SK-N-SH treated with all-trans-retinoic acid at 6 μM for 48 hours (cell line): ENCODE measurements at regions not wholly inside any gene's neighbourhood (a gene's known extent, or its start where the extent isn't known, plus 50 kb on each side); places are given as distances from the start of the nearest gene placed in this dataset.

ENCODE experiments used
- ATAC-seq: fragments of 200-7000 bp; cut with Tn5 transposase; 3 replicates; pipeline ENCODE4 v1.9.1; 2020; ENCODE audit warnings: mild to moderate bottlenecking, moderate library complexity
- BACH2 ChIP-seq: fragments of 250-450 bp; sonication (Bioruptor Pico); IDR thresholded peaks from 2 replicates; pipeline ENCODE4 v1.9.0; 2021; ENCODE audit warnings: mild to moderate bottlenecking, borderline replicate concordance
- CSDC2 ChIP-seq: fragments of 250-450 bp; sonication (Bioruptor Pico); IDR thresholded peaks from 2 replicates; pipeline ENCODE4 v1.5.0; 2020; ENCODE audit warnings: mild to moderate bottlenecking, moderate library complexity
- ESRRG ChIP-seq: fragments of 250-450 bp; sonication (Bioruptor Pico); IDR thresholded peaks from 2 replicates; pipeline ENCODE4 v1.6.1; 2021; ENCODE audit warnings: mild to moderate bottlenecking
- ISL1 ChIP-seq: fragments of 250-450 bp; sonication (Bioruptor Pico); IDR thresholded peaks from 2 replicates; pipeline ENCODE4 v2.1.2; 2022; ENCODE audit warnings: mild to moderate bottlenecking, moderate library complexity
- OSR1 ChIP-seq: fragments of 250-450 bp; sonication (Bioruptor Pico); IDR thresholded peaks from 2 replicates; pipeline ENCODE4 v1.8.0; 2022; ENCODE audit warnings: moderate library complexity, mild to moderate bottlenecking, inconsistent platforms
- PPARA ChIP-seq: fragments of 250-450 bp; sonication (Bioruptor Pico); IDR thresholded peaks from 2 replicates; pipeline ENCODE4 v1.5.0; 2020; ENCODE audit warnings: mild to moderate bottlenecking, borderline replicate concordance
- SNAI2 ChIP-seq: fragments of 250-450 bp; sonication (Bioruptor Pico); IDR thresholded peaks from 2 replicates; pipeline ENCODE4 v1.5.0; 2020; ENCODE audit warnings: mild to moderate bottlenecking, moderate library complexity
- TCF4 ChIP-seq: fragments of 250-450 bp; sonication (Bioruptor Pico); IDR thresholded peaks from 2 replicates; pipeline ENCODE4 v1.8.0; 2021; ENCODE audit warnings: mild to moderate bottlenecking, moderate library complexity, borderline replicate concordance
- TOX ChIP-seq: fragments of 250-450 bp; sonication (Bioruptor Pico); IDR thresholded peaks from 2 replicates; pipeline ENCODE4 v1.8.0; 2021; ENCODE audit warnings: mild to moderate bottlenecking, moderate library complexity, borderline replicate concordance
- ZC3H10 ChIP-seq: fragments of 250-450 bp; sonication (Bioruptor Pico); IDR thresholded peaks from 2 replicates; pipeline ENCODE4 v1.5.1; 2021; ENCODE audit warnings: mild to moderate bottlenecking, moderate library complexity
- ZFP3 ChIP-seq: fragments of 250-450 bp; sonication (Bioruptor Pico); IDR thresholded peaks from 2 replicates; pipeline ENCODE4 v1.5.0; 2020; ENCODE audit warnings: mild to moderate bottlenecking, moderate library complexity
- ZNF565 ChIP-seq: fragments of 450-650 bp; formaldehyde crosslinking; conservative IDR thresholded peaks from 2 replicates; pipeline ENCODE4 v1.5.0; 2020; ENCODE audit warnings: low read depth, mild to moderate bottlenecking, moderate library complexity
- ZNF70 ChIP-seq: fragments of 450-650 bp; formaldehyde crosslinking; IDR thresholded peaks from 2 replicates; pipeline ENCODE4 v1.5.0; 2020; ENCODE audit warnings: mild to moderate bottlenecking, moderate library complexity
- ZNF8 ChIP-seq: fragments of 450-650 bp; formaldehyde crosslinking; IDR thresholded peaks from 2 replicates; pipeline ENCODE4 v1.5.0; 2020; ENCODE audit warnings: mild to moderate bottlenecking, moderate library complexity
- TF ChIP-seq, protein P1 (sequence below): fragments of 250-450 bp; sonication (Bioruptor Pico); IDR thresholded peaks from 2 replicates; pipeline ENCODE4 v1.5.0; 2020; ENCODE audit warnings: mild to moderate bottlenecking, moderate library complexity
- TF ChIP-seq, protein P2 (sequence below): fragments of 250-450 bp; sonication (Bioruptor Pico); IDR thresholded peaks from 2 replicates; pipeline ENCODE4 v1.8.0; 2020; ENCODE audit warnings: mild to moderate bottlenecking, moderate library complexity, borderline replicate concordance
- TF ChIP-seq, protein P3 (sequence below): fragments of 250-450 bp; sonication (Bioruptor Pico); IDR thresholded peaks from 2 replicates; pipeline ENCODE4 v1.5.1; 2020; ENCODE audit warnings: low read depth, mild to moderate bottlenecking, moderate library complexity
- TF ChIP-seq, protein P4 (sequence below): fragments of 250-450 bp; sonication (Bioruptor Pico); IDR thresholded peaks from 2 replicates; pipeline ENCODE4 v1.8.0; 2021; ENCODE audit warnings: low read depth, mild to moderate bottlenecking, moderate library complexity, borderline replicate concordance
- TF ChIP-seq, protein P5 (sequence below): fragments of 250-450 bp; sonication (Bioruptor Pico); IDR thresholded peaks from 2 replicates; pipeline ENCODE4 v1.5.1; 2021; ENCODE audit warnings: mild to moderate bottlenecking, moderate library complexity

DNA sequence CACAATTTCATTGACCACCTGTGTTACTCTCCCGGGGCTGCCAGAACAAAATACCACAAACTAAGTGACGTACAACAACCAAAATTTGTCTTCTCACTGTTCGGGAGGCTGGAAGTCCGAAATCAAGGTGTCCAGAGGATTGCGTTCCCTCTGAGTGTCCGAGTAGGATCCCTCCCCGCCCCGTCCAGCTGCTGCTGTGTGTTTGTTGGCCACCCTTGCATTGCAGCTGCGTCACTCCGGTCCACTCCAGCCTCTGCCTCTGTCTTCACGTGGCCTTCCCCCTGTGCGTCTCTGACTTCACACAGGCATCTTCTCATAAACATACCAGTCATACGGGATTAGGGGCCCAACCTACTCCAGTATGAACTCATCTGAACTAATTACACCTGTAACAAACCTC is 251.8 kb upstream of the SMIM21 start:
- no peak for ATAC-seq

DNA sequence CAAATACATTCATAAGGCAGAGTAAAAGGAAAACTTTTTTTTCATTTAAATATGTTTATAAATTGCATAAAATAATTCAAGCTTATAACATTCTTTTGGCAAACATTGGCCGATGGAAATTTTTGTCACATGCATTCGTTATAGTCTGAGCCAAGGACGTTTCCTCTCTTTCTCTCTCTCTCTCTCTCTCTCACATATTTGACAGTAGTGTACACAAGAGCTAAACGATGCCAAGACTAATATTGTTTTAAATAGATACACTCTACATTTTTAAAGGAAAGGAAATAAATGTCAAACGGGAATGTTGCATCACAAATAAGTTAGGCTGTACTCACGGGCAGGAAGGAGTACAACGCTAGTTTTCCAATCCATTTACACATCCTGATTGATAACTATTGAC is 251.1 kb upstream of the SMIM21 start:
- ATAC-seq: no peak
- TF ChIP-seq ZNF70 (no peak), TCF4 (CRISPR knock-in tag) (no peak), PPARA (no peak), ZC3H10 (CRISPR knock-in tag) (no peak), ZNF565 (CRISPR knock-in tag) (no peak), ZNF8 (CRISPR knock-in tag) (no peak)

More for the DNA sequence above, 251.8 kb upstream of the SMIM21 start:
- TF ChIP-seq PPARA: no peak
- TF ChIP-seq TCF4 (CRISPR knock-in tag): no peak
- TF ChIP-seq ZNF8 (CRISPR knock-in tag): no peak
- no peak for TF ChIP-seq ZC3H10 (CRISPR knock-in tag)
- no peak for TF ChIP-seq OSR1 (CRISPR knock-in tag)
- no peak for TF ChIP-seq CSDC2 (CRISPR knock-in tag)
- no peak for TF ChIP-seq SNAI2 (CRISPR knock-in tag)
- no peak for TF ChIP-seq ZNF565 (CRISPR knock-in tag)
- TF ChIP-seq, protein P1, sequence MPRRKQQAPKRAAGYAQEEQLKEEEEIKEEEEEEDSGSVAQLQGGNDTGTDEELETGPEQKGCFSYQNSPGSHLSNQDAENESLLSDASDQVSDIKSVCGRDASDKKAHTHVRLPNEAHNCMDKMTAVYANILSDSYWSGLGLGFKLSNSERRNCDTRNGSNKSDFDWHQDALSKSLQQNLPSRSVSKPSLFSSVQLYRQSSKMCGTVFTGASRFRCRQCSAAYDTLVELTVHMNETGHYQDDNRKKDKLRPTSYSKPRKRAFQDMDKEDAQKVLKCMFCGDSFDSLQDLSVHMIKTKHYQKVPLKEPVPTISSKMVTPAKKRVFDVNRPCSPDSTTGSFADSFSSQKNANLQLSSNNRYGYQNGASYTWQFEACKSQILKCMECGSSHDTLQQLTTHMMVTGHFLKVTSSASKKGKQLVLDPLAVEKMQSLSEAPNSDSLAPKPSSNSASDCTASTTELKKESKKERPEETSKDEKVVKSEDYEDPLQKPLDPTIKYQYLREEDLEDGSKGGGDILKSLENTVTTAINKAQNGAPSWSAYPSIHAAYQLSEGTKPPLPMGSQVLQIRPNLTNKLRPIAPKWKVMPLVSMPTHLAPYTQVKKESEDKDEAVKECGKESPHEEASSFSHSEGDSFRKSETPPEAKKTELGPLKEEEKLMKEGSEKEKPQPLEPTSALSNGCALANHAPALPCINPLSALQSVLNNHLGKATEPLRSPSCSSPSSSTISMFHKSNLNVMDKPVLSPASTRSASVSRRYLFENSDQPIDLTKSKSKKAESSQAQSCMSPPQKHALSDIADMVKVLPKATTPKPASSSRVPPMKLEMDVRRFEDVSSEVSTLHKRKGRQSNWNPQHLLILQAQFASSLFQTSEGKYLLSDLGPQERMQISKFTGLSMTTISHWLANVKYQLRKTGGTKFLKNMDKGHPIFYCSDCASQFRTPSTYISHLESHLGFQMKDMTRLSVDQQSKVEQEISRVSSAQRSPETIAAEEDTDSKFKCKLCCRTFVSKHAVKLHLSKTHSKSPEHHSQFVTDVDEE (CRISPR knock-in tag): no peak
- no peak for TF ChIP-seq BACH2 (CRISPR knock-in tag)
- no peak for TF ChIP-seq ZFP3 (CRISPR knock-in tag)
- TF ChIP-seq, protein P2, sequence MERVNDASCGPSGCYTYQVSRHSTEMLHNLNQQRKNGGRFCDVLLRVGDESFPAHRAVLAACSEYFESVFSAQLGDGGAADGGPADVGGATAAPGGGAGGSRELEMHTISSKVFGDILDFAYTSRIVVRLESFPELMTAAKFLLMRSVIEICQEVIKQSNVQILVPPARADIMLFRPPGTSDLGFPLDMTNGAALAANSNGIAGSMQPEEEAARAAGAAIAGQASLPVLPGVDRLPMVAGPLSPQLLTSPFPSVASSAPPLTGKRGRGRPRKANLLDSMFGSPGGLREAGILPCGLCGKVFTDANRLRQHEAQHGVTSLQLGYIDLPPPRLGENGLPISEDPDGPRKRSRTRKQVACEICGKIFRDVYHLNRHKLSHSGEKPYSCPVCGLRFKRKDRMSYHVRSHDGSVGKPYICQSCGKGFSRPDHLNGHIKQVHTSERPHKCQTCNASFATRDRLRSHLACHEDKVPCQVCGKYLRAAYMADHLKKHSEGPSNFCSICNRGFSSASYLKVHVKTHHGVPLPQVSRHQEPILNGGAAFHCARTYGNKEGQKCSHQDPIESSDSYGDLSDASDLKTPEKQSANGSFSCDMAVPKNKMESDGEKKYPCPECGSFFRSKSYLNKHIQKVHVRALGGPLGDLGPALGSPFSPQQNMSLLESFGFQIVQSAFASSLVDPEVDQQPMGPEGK (CRISPR knock-in tag): no peak
- TF ChIP-seq ZNF70: no peak
- TF ChIP-seq, protein P3, sequence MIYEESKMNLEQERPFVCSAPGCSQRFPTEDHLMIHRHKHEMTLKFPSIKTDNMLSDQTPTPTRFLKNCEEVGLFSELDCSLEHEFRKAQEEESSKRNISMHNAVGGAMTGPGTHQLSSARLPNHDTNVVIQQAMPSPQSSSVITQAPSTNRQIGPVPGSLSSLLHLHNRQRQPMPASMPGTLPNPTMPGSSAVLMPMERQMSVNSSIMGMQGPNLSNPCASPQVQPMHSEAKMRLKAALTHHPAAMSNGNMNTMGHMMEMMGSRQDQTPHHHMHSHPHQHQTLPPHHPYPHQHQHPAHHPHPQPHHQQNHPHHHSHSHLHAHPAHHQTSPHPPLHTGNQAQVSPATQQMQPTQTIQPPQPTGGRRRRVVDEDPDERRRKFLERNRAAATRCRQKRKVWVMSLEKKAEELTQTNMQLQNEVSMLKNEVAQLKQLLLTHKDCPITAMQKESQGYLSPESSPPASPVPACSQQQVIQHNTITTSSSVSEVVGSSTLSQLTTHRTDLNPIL (CRISPR knock-in tag): no peak
- TF ChIP-seq, protein P4, sequence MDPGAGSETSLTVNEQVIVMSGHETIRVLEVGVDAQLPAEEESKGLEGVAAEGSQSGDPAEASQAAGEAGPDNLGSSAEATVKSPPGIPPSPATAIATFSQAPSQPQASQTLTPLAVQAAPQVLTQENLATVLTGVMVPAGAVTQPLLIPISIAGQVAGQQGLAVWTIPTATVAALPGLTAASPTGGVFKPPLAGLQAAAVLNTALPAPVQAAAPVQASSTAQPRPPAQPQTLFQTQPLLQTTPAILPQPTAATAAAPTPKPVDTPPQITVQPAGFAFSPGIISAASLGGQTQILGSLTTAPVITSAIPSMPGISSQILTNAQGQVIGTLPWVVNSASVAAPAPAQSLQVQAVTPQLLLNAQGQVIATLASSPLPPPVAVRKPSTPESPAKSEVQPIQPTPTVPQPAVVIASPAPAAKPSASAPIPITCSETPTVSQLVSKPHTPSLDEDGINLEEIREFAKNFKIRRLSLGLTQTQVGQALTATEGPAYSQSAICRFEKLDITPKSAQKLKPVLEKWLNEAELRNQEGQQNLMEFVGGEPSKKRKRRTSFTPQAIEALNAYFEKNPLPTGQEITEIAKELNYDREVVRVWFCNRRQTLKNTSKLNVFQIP (CRISPR knock-in tag): no peak
- no peak for TF ChIP-seq ISL1

DNA sequence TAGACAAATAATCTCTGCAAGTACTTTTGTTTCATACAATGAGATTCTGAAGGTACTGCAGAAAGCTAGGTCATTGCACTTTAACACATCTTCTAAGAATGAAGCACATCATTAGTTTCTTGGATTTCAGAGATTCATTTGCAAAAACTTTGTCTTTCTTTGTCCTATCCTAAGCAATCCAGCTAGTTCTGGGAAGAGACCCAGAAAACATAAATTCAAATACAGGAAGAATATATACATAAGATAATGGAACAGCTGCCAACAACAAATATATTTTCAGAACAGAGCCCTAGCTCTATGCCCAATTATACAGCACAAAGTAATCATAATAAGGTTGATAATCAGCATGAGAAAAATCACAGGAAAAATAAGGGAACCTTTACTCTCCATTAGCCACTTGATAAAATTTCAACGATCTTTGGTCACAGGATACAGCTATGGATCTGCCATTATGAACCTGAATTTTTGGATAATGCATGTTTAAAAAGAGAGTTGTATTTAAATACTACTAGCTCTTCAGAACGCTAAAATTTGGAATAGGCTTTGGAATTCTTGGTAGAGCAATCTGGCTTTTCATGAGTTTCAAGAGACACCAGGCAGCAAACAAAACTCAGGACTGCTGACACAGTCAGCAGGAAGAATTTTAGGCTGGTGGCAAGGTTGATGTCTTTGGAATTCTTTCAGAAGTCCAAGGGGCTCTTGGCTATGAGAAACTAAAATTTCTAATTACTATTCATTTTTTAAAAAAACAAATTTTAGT is 250.4 kb upstream of the SMIM21 start:
- no peak for TF ChIP-seq ZFP3 (CRISPR knock-in tag)
- no peak for TF ChIP-seq ESRRG (CRISPR knock-in tag)
- TF ChIP-seq, all 23 proteins: peak for 0
- ATAC-seq: no peak

DNA sequence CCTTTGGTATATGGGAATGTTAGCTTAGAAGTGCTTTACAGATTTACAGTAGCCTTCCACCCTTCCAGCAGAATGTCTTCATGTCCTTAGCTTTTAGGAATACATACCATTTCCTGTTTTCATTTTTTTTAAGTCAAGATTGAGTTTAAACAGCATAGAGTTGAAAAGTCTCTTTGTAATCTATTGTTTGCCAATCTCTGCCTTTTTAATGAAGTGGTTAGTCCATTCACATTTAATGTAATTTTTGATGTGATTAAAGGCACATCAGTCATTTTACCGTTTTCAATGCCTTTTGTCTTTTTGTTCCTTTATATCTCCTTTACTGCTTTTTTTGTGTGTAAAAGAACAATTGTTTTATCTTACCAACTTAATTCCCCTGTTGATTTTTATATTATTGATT is 233.4 kb upstream of the SMIM21 start:
- no peak for ATAC-seq
- TF ChIP-seq, protein P4 (CRISPR knock-in tag): no peak
- TF ChIP-seq, protein P1 (CRISPR knock-in tag): no peak
- TF ChIP-seq, protein P2 (CRISPR knock-in tag): no peak
- TF ChIP-seq, protein P5, sequence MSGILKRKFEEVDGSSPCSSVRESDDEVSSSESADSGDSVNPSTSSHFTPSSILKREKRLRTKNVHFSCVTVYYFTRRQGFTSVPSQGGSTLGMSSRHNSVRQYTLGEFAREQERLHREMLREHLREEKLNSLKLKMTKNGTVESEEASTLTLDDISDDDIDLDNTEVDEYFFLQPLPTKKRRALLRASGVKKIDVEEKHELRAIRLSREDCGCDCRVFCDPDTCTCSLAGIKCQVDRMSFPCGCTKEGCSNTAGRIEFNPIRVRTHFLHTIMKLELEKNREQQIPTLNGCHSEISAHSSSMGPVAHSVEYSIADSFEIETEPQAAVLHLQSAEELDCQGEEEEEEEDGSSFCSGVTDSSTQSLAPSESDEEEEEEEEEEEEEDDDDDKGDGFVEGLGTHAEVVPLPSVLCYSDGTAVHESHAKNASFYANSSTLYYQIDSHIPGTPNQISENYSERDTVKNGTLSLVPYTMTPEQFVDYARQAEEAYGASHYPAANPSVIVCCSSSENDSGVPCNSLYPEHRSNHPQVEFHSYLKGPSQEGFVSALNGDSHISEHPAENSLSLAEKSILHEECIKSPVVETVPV: no peak
- TF ChIP-seq BACH2 (CRISPR knock-in tag) (no peak), TOX (CRISPR knock-in tag) (no peak)
